Nephron progenitor cell (in vitro differentiated cells): ENCODE measurements at regions not wholly inside any gene's neighbourhood (a gene's known extent, or its start where the extent isn't known, plus 50 kb on each side); places are given as distances from the start of the nearest gene placed in this dataset.

Experiments
- DNase-seq: peaks from one replicate; pipeline ENCODE4 v3.0.0; 2021
- H3K27ac Mint-ChIP-seq: 2 replicates; pipeline ENCODE4 v1.8.0; 2021; ENCODE audit warnings: mild to moderate bottlenecking, moderate library complexity, mixed read lengths
- H3K27me3 Mint-ChIP-seq: 2 replicates; pipeline ENCODE4 v1.8.0; 2021; ENCODE audit warnings: mild to moderate bottlenecking, low read depth, mixed read lengths; ENCODE audit not compliant: poor library complexity
- H3K36me3 Mint-ChIP-seq: 2 replicates; pipeline ENCODE4 v1.8.0; 2021; ENCODE audit warnings: low read depth, mixed read lengths
- H3K4me1 Mint-ChIP-seq: 2 replicates; pipeline ENCODE4 v1.8.0; 2021; ENCODE audit warnings: mixed read lengths
- H3K4me3 Mint-ChIP-seq: 2 replicates; pipeline ENCODE4 v1.8.0; 2021; ENCODE audit warnings: mild to moderate bottlenecking, moderate library complexity, mixed read lengths
- H3K9me3 Mint-ChIP-seq: 2 replicates; pipeline ENCODE4 v1.8.0; 2021; ENCODE audit warnings: mild to moderate bottlenecking, moderate library complexity, mixed read lengths
- TF ChIP-seq, protein P1 (sequence below): fragments of 200-600 bp; sonication (generic); IDR thresholded peaks from 2 replicates; pipeline ENCODE4 v1.5.0; 2021; ENCODE audit warnings: antibody characterized with exemption

DNA sequence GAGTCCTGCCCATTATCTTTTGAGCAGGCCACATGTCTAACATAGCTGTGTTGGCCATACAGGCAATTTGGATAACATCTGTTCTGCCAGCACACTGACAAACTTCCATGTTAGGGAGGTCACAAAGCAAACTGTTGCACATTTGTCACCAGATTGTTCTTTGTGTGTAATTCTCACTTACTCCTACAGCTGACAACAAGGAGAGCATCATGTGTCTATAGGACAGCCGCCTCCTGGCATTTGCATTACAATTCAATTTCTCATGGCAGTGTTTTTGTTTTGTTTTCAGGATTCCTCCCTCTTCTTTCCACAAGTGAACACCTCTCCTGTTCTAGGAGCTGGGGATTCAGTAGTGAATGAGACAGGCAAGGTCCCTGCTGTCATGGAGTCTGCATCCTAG, 94.3 kb upstream of the LEF1 start:
- no peaks in the 10 kb centered on the region for H3K27me3 Mint-ChIP-seq
- peaks cover 18% of the 10 kb centered on the region for H3K9me3 Mint-ChIP-seq

DNA sequence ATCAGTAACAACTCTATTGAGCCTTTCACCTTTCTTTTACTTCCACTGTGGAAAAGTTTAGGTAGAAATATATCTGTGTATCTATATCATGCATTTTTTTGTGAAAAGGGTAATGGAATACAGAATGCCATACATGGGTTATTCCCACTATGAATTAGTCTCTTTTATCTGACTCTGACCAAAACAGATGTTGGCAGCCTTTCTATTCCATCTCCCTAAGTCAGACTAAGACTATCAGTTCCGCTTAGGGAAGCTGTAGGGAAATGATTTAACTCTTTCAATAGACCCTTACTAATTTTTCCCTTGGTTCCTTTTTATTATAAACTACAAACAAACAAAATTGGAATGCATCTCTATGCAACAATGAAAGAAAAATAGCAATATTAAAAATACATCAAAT, 92.3 kb upstream of the LEF1 start:
- Mint-ChIP-seq H3K27me3 (no peaks in the 10 kb centered on the region), H3K4me1 (peaks cover 20% of the 10 kb centered on the region), H3K27ac (no peak overlapping the region), H3K4me3 (no peak overlapping the region), H3K36me3 (no peaks in the 10 kb centered on the region), H3K9me3 (peaks cover 5% of the 10 kb centered on the region)
- TF ChIP-seq, protein P1, sequence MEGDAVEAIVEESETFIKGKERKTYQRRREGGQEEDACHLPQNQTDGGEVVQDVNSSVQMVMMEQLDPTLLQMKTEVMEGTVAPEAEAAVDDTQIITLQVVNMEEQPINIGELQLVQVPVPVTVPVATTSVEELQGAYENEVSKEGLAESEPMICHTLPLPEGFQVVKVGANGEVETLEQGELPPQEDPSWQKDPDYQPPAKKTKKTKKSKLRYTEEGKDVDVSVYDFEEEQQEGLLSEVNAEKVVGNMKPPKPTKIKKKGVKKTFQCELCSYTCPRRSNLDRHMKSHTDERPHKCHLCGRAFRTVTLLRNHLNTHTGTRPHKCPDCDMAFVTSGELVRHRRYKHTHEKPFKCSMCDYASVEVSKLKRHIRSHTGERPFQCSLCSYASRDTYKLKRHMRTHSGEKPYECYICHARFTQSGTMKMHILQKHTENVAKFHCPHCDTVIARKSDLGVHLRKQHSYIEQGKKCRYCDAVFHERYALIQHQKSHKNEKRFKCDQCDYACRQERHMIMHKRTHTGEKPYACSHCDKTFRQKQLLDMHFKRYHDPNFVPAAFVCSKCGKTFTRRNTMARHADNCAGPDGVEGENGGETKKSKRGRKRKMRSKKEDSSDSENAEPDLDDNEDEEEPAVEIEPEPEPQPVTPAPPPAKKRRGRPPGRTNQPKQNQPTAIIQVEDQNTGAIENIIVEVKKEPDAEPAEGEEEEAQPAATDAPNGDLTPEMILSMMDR = no peak
- no peak for DNase-seq

More for the DNA sequence above, 94.3 kb upstream of the LEF1 start:
- Mint-ChIP-seq H3K4me1 (peaks cover 20% of the 10 kb centered on the region), H3K27ac (no peak overlapping the region), H3K4me3 (no peak overlapping the region), H3K36me3 (no peaks in the 10 kb centered on the region)
- TF ChIP-seq, protein P1 = no peak
- no peak for DNase-seq

DNA sequence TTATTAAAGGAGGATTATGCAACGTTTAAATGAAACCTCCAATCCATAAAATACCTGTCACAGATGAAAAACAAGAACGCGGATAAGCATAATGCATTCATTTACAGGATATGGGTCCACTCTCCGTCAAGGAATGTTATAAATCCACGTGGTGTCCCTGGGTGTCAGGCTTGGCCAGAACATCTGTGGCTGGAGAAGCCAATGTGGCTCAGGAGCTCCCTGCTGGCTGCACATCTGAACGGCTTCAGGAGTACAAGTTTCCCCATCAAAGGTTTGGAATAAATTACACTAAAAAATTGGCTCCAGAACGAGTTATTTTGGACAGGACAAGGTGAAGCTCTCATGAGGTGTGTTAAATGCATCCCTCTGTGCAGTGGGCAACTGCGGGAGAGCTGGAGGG, 87.8 kb upstream of the LEF1 start:
- Mint-ChIP-seq H3K36me3 (no peaks in the 10 kb centered on the region), H3K9me3 (peaks cover 3% of the 10 kb centered on the region), H3K4me3 (no peak overlapping the region), H3K27ac (no peak overlapping the region), H3K4me1 (no peaks in the 10 kb centered on the region), H3K27me3 (no peaks in the 10 kb centered on the region)
- no peak for DNase-seq
- TF ChIP-seq, protein P1 = no peak

DNA sequence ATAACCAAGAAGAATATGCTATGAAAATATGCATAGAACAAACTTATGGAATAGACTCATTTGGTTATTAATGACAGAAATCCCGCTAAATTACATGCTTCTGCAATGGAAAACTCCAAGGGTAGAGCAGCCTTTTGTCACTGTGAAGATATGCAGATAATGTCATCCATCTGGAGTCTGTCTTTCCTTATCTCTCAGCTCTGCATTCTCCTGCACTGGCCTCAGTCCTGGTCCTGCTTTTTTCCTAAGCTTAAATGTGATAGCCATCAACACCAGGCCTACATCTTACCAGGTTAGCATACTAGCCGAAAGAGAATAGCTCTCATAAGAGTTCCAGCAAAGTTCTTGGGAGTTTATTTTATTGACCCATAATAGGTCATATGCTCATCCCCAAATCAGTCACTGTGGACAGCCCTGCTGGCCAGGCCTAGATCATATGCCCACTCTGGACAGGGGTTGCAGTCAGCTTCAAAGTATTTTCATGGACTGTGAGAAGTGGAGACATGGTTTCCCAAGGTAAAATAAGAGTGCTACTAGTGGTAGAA, 86.5 kb upstream of the LEF1 start:
- Mint-ChIP-seq H3K4me1 (no peaks in the 10 kb centered on the region), H3K27me3 (no peaks in the 10 kb centered on the region), H3K9me3 (peaks cover 6% of the 10 kb centered on the region), H3K36me3 (no peaks in the 10 kb centered on the region), H3K4me3 (no peak overlapping the region), H3K27ac (no peak overlapping the region)
- TF ChIP-seq, protein P1 = no peak
- DNase-seq = no peak

DNA sequence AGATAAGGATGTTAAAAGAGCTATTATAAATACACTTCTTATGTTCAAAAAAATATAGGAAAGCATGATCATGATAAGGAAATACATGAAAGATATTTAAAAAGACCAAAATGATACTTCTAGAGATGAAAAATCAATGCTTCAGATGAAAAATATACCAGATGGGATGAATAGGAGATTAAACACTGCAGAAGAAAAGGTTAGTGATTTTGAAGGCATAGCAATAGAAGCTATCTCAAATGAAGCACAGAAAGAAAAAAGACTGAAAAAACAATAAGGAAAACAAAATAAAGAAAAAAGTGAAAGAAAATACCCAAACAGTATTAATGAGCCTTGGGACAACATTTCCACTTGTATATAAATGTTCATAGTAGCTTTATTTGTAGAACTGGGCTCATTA, 80.7 kb upstream of the LEF1 start:
- no peak for DNase-seq
- peaks cover 12% of the 10 kb centered on the region for H3K36me3 Mint-ChIP-seq
- no peaks in the 10 kb centered on the region for H3K27me3 Mint-ChIP-seq
- H3K9me3 Mint-ChIP-seq = peaks cover 22% of the 10 kb centered on the region
- peaks cover 21% of the 10 kb centered on the region for H3K4me1 Mint-ChIP-seq
- TF ChIP-seq, protein P1 = no peak
- H3K27ac Mint-ChIP-seq = no peak overlapping the region
- H3K4me3 Mint-ChIP-seq = no peak overlapping the region

DNA sequence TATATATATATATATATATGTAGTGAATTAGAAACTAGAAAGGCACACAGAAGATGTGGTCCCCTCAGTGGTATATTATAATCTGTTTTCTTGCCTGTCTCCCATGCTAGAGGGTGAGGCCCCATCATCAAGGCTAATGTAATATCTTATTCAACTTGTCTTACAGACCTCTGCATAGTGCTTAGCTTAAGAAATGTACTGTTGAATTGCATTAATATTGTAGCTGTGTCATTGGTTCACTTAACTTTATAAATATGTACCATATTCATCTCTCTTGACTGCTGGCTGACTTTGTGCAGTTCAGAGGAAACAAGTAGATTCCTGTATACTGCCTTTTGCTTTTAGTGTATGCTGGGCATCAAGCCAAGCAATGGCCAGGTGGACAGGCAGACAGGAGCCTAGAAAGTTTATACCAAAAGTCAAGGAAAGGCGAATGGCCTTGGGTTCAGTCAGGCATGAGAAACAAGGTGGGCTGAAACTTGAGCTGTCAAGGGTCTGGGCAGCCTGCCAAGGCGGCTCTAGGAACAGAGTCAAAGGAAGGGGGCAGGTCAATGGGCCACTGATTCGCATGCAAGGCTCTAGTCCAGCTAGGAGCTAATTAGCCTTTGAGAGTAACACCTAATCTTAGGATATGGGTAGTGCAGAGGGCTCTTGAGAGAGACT, 78.8 kb upstream of the LEF1 start:
- TF ChIP-seq, protein P1 = no peak
- Mint-ChIP-seq H3K9me3 (peaks cover 22% of the 10 kb centered on the region), H3K27ac (no peak overlapping the region), H3K4me1 (peaks cover 21% of the 10 kb centered on the region), H3K27me3 (no peaks in the 10 kb centered on the region), H3K36me3 (peaks cover 12% of the 10 kb centered on the region), H3K4me3 (no peak overlapping the region)
- DNase-seq = peak; percentile 55
